NT2/D1 (cell line): ENCODE measurements at regions not wholly inside any gene's neighbourhood (a gene's known extent, or its start where the extent isn't known, plus 50 kb on each side); places are given as distances from the start of the nearest gene placed in this dataset.

Experiments
- YY1 ChIP-seq: IDR thresholded peaks from 2 replicates; pipeline ENCODE4 v1.6.1; 2011; ENCODE audit not compliant: insufficient read length, insufficient read depth
- ZNF274 ChIP-seq: IDR thresholded peaks from 2 replicates; pipeline ENCODE4 v1.6.1; 2011; ENCODE audit warnings: mild to moderate bottlenecking, low read depth, low read length

DNA sequence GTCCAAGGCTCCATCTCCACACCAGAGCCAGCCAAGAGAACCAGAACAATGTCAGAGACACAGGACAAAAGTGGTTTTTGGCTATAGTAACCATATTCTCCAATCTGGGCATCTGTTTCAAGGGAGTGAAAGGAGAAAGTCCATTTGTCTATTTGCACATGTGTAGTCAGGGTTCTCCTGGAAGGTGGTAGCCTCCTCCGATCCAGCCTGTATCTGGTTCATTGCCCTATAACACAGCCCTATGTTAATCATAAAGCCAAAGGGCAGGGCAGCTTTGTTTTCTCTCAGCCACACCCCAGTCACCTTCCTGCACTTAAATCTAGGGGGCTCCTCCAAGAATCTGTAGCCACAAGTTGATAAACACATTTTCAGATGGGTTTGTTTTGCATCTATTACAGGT, 128.1 kb upstream of the ADPGK start:
- no peak for TF ChIP-seq ZNF274
- TF ChIP-seq YY1, result no peak
